Mesothelial cell of epicardium (in vitro differentiated cells): ENCODE measurements at regions not wholly inside any gene's neighbourhood (a gene's known extent, or its start where the extent isn't known, plus 50 kb on each side); places are given as distances from the start of the nearest gene placed in this dataset.

Experiments
- DNase-seq, 2 experiments: peaks; one replicate each; pipeline ENCODE4 v3.0.0; 2021; ENCODE audit warnings: low spot score in 2 of 2; ENCODE audit not compliant: unreplicated experiment in 2 of 2
- H3K27ac Mint-ChIP-seq: 2 replicates; pipeline ENCODE4 v1.8.0; 2021; ENCODE audit warnings: mixed read lengths
- H3K27me3 Mint-ChIP-seq: 2 replicates; pipeline ENCODE4 v1.8.0; 2021; ENCODE audit warnings: low read depth, mixed read lengths
- H3K36me3 Mint-ChIP-seq: 2 replicates; pipeline ENCODE4 v1.8.0; 2021; ENCODE audit warnings: mixed read lengths
- H3K4me1 Mint-ChIP-seq: 2 replicates; pipeline ENCODE4 v1.8.0; 2021; ENCODE audit warnings: mixed read lengths
- H3K4me3 Mint-ChIP-seq: 2 replicates; pipeline ENCODE4 v1.8.0; 2021; ENCODE audit warnings: mild to moderate bottlenecking, moderate library complexity, mixed read lengths
- H3K9me3 Mint-ChIP-seq: 2 replicates; pipeline ENCODE4 v1.8.0; 2021; ENCODE audit warnings: mixed read lengths
- CTCF ChIP-seq: fragments of 200-600 bp; sonication (generic); IDR thresholded peaks from one replicate; pipeline ENCODE4 v1.5.0; 2021; ENCODE audit warnings: antibody characterized with exemption; ENCODE audit not compliant: unreplicated experiment

GRCh38 chr9:30125881-30126280 is 2258.6 kb upstream of the ACO1 start:
- Mint-ChIP-seq H3K4me3 (no peak overlapping the region), H3K27ac (no peak overlapping the region), H3K9me3 (no peaks in the 10 kb centered on the region), H3K27me3 (peaks cover 3% of the 10 kb centered on the region), H3K4me1 (no peaks in the 10 kb centered on the region), H3K36me3 (no peaks in the 10 kb centered on the region)
- DNase-seq: no peak
- TF ChIP-seq CTCF: no peak

GRCh38 chr9:30127371-30127770 is 2257.1 kb upstream of the ACO1 start:
- H3K36me3 Mint-ChIP-seq: no peaks in the 10 kb centered on the region
- peaks cover 6% of the 10 kb centered on the region for H3K27me3 Mint-ChIP-seq
- H3K4me1 Mint-ChIP-seq: no peaks in the 10 kb centered on the region
- DNase-seq: no peak
- H3K4me3 Mint-ChIP-seq: no peak overlapping the region
- no peak for TF ChIP-seq CTCF
- H3K9me3 Mint-ChIP-seq: no peaks in the 10 kb centered on the region
- no peak overlapping the region for H3K27ac Mint-ChIP-seq

- H3K36me3 Mint-ChIP-seq: no peaks in the 10 kb centered on the region
- H3K27me3 Mint-ChIP-seq: peaks cover 9% of the 10 kb centered on the region
These were observed 2244.0 kb upstream of the ACO1 start for GRCh38 chr9:30140407-30140806.

GRCh38 chr9:30160570-30160969 is 2223.9 kb upstream of the ACO1 start:
- H3K4me3 Mint-ChIP-seq: no peak overlapping the region
- H3K27me3 Mint-ChIP-seq: no peaks in the 10 kb centered on the region
- H3K27ac Mint-ChIP-seq: no peak overlapping the region
- DNase-seq: no peak
- H3K9me3 Mint-ChIP-seq: peaks cover 3% of the 10 kb centered on the region
- peaks cover 5% of the 10 kb centered on the region for H3K4me1 Mint-ChIP-seq
- H3K36me3 Mint-ChIP-seq: no peaks in the 10 kb centered on the region
- TF ChIP-seq CTCF: no peak

More at GRCh38 chr9:30140407-30140806, 2244.0 kb upstream of the ACO1 start:
- Mint-ChIP-seq H3K4me1 (no peaks in the 10 kb centered on the region), H3K27ac (no peak overlapping the region), H3K9me3 (peaks cover 10% of the 10 kb centered on the region), H3K4me3 (no peak overlapping the region)
- no peak for TF ChIP-seq CTCF
- DNase-seq: no peak

GRCh38 chr9:30172206-30172605 is 2212.2 kb upstream of the ACO1 start:
- Mint-ChIP-seq H3K4me1 (no peaks in the 10 kb centered on the region), H3K9me3 (peaks cover 3% of the 10 kb centered on the region), H3K4me3 (no peak overlapping the region), H3K27me3 (peaks cover 3% of the 10 kb centered on the region), H3K27ac (no peak overlapping the region), H3K36me3 (no peaks in the 10 kb centered on the region)
- DNase-seq: no peak
- no peak for TF ChIP-seq CTCF

- no peaks in the 10 kb centered on the region for H3K4me1 Mint-ChIP-seq
- no peak for DNase-seq
- TF ChIP-seq CTCF: no peak
- H3K27me3 Mint-ChIP-seq: peaks cover 3% of the 10 kb centered on the region
- H3K27ac Mint-ChIP-seq: no peak overlapping the region
- no peaks in the 10 kb centered on the region for H3K36me3 Mint-ChIP-seq
- H3K9me3 Mint-ChIP-seq: no peaks in the 10 kb centered on the region
- no peak overlapping the region for H3K4me3 Mint-ChIP-seq
These were observed 2205.8 kb upstream of the ACO1 start for GRCh38 chr9:30178610-30179009.
